ENCODE measurements at regions not wholly inside any gene's neighbourhood (a gene's known extent, or its start where the extent isn't known, plus 50 kb on each side); places are given as distances from the start of the nearest gene placed in this dataset.

DNA sequence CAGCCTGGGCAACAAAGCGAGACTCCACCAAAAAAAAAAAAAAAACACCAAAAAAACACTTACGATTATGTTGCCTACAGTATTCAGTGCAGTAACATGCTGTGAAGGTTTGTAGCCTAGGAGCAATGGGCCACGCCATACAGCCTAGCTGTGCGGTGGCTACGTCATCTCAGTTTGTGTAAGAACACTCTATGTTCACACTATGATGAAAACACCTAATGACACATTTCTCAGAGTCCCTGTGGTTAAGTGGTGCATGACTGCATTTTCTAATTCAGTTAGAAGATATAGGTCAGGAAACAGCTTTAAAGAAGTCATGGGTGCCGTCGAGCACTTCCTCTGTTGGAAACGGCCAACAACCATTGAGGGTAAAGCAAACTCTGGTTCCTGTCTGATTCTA, 75.7 kb upstream of the ANO1 start:
- ATAC-seq (replicated peaks in 1 of 4) (peak in 1 of 4 experiments; percentile 47), DNase-seq (no peak)
- Mint-ChIP-seq H3K4me3 (no peak overlapping the region), H3K36me3 (no peaks in the 10 kb centered on the region), H3K9me3 (no peaks in the 10 kb centered on the region), H3K27me3 (peaks cover 14 to 18% of the 10 kb centered on the region in 2 donors), H3K4me1 (no peaks in the 10 kb centered on the region), H3K27ac (no peak overlapping the region)
- Histone ChIP-seq H3K9me3 (no peaks in the 10 kb centered on the region), H3K27ac (ENCODE audit: low read length) (no peak overlapping the region), H3K4me1 (ENCODE audit: control insufficient read depth in 1 of 2, extremely low read depth in 1 of 2, insufficient read depth in 2 of 2, low read length in 2 of 2) (no peaks in the 10 kb centered on the region), H3K4me3 (ENCODE audit: control insufficient read depth in 1 of 2, extremely low read depth in 1 of 2, low read length in 1 of 2) (no peak overlapping the region), H3K36me3 (ENCODE audit: control insufficient read depth in 2 of 2, extremely low read depth in 1 of 2, insufficient read depth in 1 of 2, low read length in 1 of 2) (no peaks in the 10 kb centered on the region), H3K27me3 (replicated peaks in 1 of 2; ENCODE audit: control insufficient read depth in 2 of 2, extremely low read depth in 1 of 2, insufficient read depth in 2 of 2, low read length in 1 of 2) (peaks cover 0 to 12% of the 10 kb centered on the region in 2 experiments)
- CTCF ChIA-PET: no interaction called here
- 50% methylated on average over 1 of the region's 8 CpGs for WGBS (ENCODE audit: insufficient coverage)
- POLR2A ChIA-PET: no interaction called here

- ChIA-PET POLR2A (no interaction called here), CTCF (no interaction called here)
- H3K4me3 Mint-ChIP-seq: no peak overlapping the region
- Histone ChIP-seq H3K4me3 (ENCODE audit: control insufficient read depth in 1 of 2, extremely low read depth in 1 of 2, low read length in 1 of 2) (no peak overlapping the region), H3K9me3 (no peaks in the 10 kb centered on the region), H3K36me3 (ENCODE audit: control insufficient read depth in 2 of 2, extremely low read depth in 1 of 2, insufficient read depth in 1 of 2, low read length in 1 of 2) (no peaks in the 10 kb centered on the region), H3K4me1 (ENCODE audit: control insufficient read depth in 1 of 2, extremely low read depth in 1 of 2, insufficient read depth in 2 of 2, low read length in 2 of 2) (no peaks in the 10 kb centered on the region), H3K27ac (ENCODE audit: low read length) (no peak overlapping the region), H3K27me3 (replicated peaks in 1 of 2; ENCODE audit: control insufficient read depth in 2 of 2, extremely low read depth in 1 of 2, insufficient read depth in 2 of 2, low read length in 1 of 2) (peaks cover 0 to 7% of the 10 kb centered on the region in 2 experiments)
- H3K9me3 Mint-ChIP-seq: no peaks in the 10 kb centered on the region
- DNase-seq (no peak), ATAC-seq (replicated peaks in 1 of 4) (no peak)
- H3K36me3 Mint-ChIP-seq: no peaks in the 10 kb centered on the region
- no CpG with 5 or more reads among the region's 6 CpGs for WGBS (ENCODE audit: insufficient coverage)
- no peak overlapping the region for H3K27ac Mint-ChIP-seq
- H3K27me3 Mint-ChIP-seq: peaks cover 4 to 6% of the 10 kb centered on the region in 2 donors
- no peaks in the 10 kb centered on the region for H3K4me1 Mint-ChIP-seq
Observed at GRCh38 chr11:70005107-70005818, 72.9 kb upstream of the ANO1 start.

- no peaks in the 10 kb centered on the region for H3K9me3 ChIP-seq
- Mint-ChIP-seq H3K9me3 (no peaks in the 10 kb centered on the region), H3K4me3 (no peak overlapping the region), H3K4me1 (no peaks in the 10 kb centered on the region), H3K36me3 (no peaks in the 10 kb centered on the region), H3K27ac (no peak overlapping the region), H3K27me3 (peaks cover 2 to 4% of the 10 kb centered on the region in 2 donors)
- ChIA-PET POLR2A (no interaction called here), CTCF (no interaction called here)
- DNase-seq: no peak
- H3K4me3 ChIP-seq (ENCODE audit: control insufficient read depth in 1 of 2, extremely low read depth in 1 of 2, low read length in 1 of 2): no peak overlapping the region
- no peak overlapping the region for H3K27ac ChIP-seq (ENCODE audit: low read length)
- no peaks in the 10 kb centered on the region for H3K27me3 ChIP-seq (replicated peaks in 1 of 2; ENCODE audit: control insufficient read depth in 2 of 2, extremely low read depth in 1 of 2, insufficient read depth in 2 of 2, low read length in 1 of 2)
- no peaks in the 10 kb centered on the region for H3K4me1 ChIP-seq (ENCODE audit: control insufficient read depth in 1 of 2, extremely low read depth in 1 of 2, insufficient read depth in 2 of 2, low read length in 2 of 2)
- WGBS (ENCODE audit: insufficient coverage): 60% methylated on average over 1 of the region's 3 CpGs
- H3K36me3 ChIP-seq (ENCODE audit: control insufficient read depth in 2 of 2, extremely low read depth in 1 of 2, insufficient read depth in 1 of 2, low read length in 1 of 2): no peaks in the 10 kb centered on the region
- no peak for ATAC-seq (replicated peaks in 1 of 4)
Observed at GRCh38 chr11:70007796-70008195, 70.3 kb upstream of the ANO1 start.

GRCh38 chr11:70010774-70011173, 67.3 kb upstream of the ANO1 start:
- no peak overlapping the region for H3K4me3 ChIP-seq (ENCODE audit: control insufficient read depth in 1 of 2, extremely low read depth in 1 of 2, low read length in 1 of 2)
- no peaks in the 10 kb centered on the region for H3K36me3 ChIP-seq (ENCODE audit: control insufficient read depth in 2 of 2, extremely low read depth in 1 of 2, insufficient read depth in 1 of 2, low read length in 1 of 2)
- no peaks in the 10 kb centered on the region for H3K27me3 ChIP-seq (replicated peaks in 1 of 2; ENCODE audit: control insufficient read depth in 2 of 2, extremely low read depth in 1 of 2, insufficient read depth in 2 of 2, low read length in 1 of 2)
- DNase-seq (no peak), ATAC-seq (replicated peaks in 1 of 4) (no peak)
- no peaks in the 10 kb centered on the region for H3K4me1 ChIP-seq (ENCODE audit: control insufficient read depth in 1 of 2, extremely low read depth in 1 of 2, insufficient read depth in 2 of 2, low read length in 2 of 2)
- H3K27me3 Mint-ChIP-seq: peaks cover 2 to 4% of the 10 kb centered on the region in 2 donors
- 29% methylated on average over 1 of the region's 1 CpG for WGBS (ENCODE audit: insufficient coverage)
- H3K4me3 Mint-ChIP-seq: no peak overlapping the region
- ChIA-PET POLR2A (no interaction called here), CTCF (no interaction called here)
- no peaks in the 10 kb centered on the region for H3K9me3 ChIP-seq
- H3K27ac ChIP-seq (ENCODE audit: low read length): no peak overlapping the region
- no peaks in the 10 kb centered on the region for H3K9me3 Mint-ChIP-seq
- H3K27ac Mint-ChIP-seq: no peak overlapping the region
- H3K4me1 Mint-ChIP-seq: no peaks in the 10 kb centered on the region
- H3K36me3 Mint-ChIP-seq: no peaks in the 10 kb centered on the region

- no peaks in the 10 kb centered on the region for H3K9me3 ChIP-seq
- no peak overlapping the region for H3K27ac ChIP-seq (ENCODE audit: low read length)
- H3K36me3 Mint-ChIP-seq: no peaks in the 10 kb centered on the region
- ChIA-PET POLR2A (no interaction called here), CTCF (no interaction called here)
- no peaks in the 10 kb centered on the region for H3K4me1 ChIP-seq (ENCODE audit: control insufficient read depth in 1 of 2, extremely low read depth in 1 of 2, insufficient read depth in 2 of 2, low read length in 2 of 2)
- no peak overlapping the region for H3K27ac Mint-ChIP-seq
- H3K4me3 ChIP-seq (ENCODE audit: control insufficient read depth in 1 of 2, extremely low read depth in 1 of 2, low read length in 1 of 2): no peak overlapping the region
- no peaks in the 10 kb centered on the region for H3K4me1 Mint-ChIP-seq
- 43% methylated on average over 2 of the region's 2 CpGs for WGBS (ENCODE audit: insufficient coverage)
- no peak overlapping the region for H3K4me3 Mint-ChIP-seq
- no peak for ATAC-seq (replicated peaks in 1 of 4)
- no peaks in the 10 kb centered on the region for H3K9me3 Mint-ChIP-seq
- no peaks in the 10 kb centered on the region for H3K27me3 ChIP-seq (replicated peaks in 1 of 2; ENCODE audit: control insufficient read depth in 2 of 2, extremely low read depth in 1 of 2, insufficient read depth in 2 of 2, low read length in 1 of 2)
- H3K36me3 ChIP-seq (ENCODE audit: control insufficient read depth in 2 of 2, extremely low read depth in 1 of 2, insufficient read depth in 1 of 2, low read length in 1 of 2): no peaks in the 10 kb centered on the region
- DNase-seq: no peak
- peaks cover 0 to 7% of the 10 kb centered on the region in 2 donors for H3K27me3 Mint-ChIP-seq
Observed at GRCh38 chr11:70012134-70012733, 65.9 kb upstream of the ANO1 start.

DNA sequence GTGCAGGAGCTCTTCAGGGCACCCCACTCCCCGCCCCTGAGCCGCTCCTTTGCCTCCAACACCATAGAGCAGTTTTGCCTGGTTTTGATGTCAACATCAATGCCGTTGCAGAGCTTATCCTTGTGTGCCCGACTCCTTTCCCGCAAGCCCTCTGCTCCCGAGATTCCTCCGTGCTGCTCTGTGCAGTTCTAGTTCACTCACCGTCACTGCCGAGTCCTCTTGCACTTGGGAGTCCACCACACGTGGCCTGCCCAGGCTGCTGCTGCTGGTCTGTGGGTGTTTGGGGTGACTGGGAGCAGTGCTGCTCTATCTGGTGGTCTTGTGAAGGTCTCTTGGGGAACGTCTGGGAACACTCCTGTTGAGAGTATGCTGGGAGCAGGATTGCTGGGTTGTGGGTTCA, 63.8 kb upstream of the ANO1 start:
- no peak for ATAC-seq (replicated peaks in 1 of 4)

More for the DNA sequence above, 63.8 kb upstream of the ANO1 start:
- ChIA-PET CTCF (no interaction called here), POLR2A (no interaction called here)
- H3K9me3 Mint-ChIP-seq: no peaks in the 10 kb centered on the region
- no peak overlapping the region for H3K4me3 Mint-ChIP-seq
- no peak for DNase-seq
- H3K36me3 Mint-ChIP-seq: no peaks in the 10 kb centered on the region
- H3K27ac ChIP-seq (ENCODE audit: low read length): no peak overlapping the region
- no peak overlapping the region for H3K4me3 ChIP-seq (ENCODE audit: control insufficient read depth in 1 of 2, extremely low read depth in 1 of 2, low read length in 1 of 2)
- peaks cover 6 to 18% of the 10 kb centered on the region in 2 donors for H3K27me3 Mint-ChIP-seq
- no peak overlapping the region for H3K27ac Mint-ChIP-seq
- H3K27me3 ChIP-seq (replicated peaks in 1 of 2; ENCODE audit: control insufficient read depth in 2 of 2, extremely low read depth in 1 of 2, insufficient read depth in 2 of 2, low read length in 1 of 2): peaks cover 0 to 14% of the 10 kb centered on the region in 2 experiments
- no peaks in the 10 kb centered on the region for H3K9me3 ChIP-seq
- no peaks in the 10 kb centered on the region for H3K4me1 ChIP-seq (ENCODE audit: control insufficient read depth in 1 of 2, extremely low read depth in 1 of 2, insufficient read depth in 2 of 2, low read length in 2 of 2)
- H3K36me3 ChIP-seq (ENCODE audit: control insufficient read depth in 2 of 2, extremely low read depth in 1 of 2, insufficient read depth in 1 of 2, low read length in 1 of 2): no peaks in the 10 kb centered on the region
- WGBS (ENCODE audit: insufficient coverage): 89% methylated on average over 9 of the region's 11 CpGs
- no peaks in the 10 kb centered on the region for H3K4me1 Mint-ChIP-seq
